B cell (primary cell): ENCODE measurements at regions not wholly inside any gene's neighbourhood (a gene's known extent, or its start where the extent isn't known, plus 50 kb on each side); places are given as distances from the start of the nearest gene placed in this dataset.
"Not testable (repeated sequence)": the region's sequence is repeated elsewhere in the genome, so short reads cannot be mapped to it uniquely, and the experiment has no call there.

Source experiments
- CTCF ChIP-seq: fragments of 200-600 bp; IDR thresholded peaks from one replicate; pipeline ENCODE4 v1.8.0; 2022; ENCODE audit warnings: antibody characterized with exemption, mild to moderate bottlenecking
- EZH2 ChIP-seq: IDR thresholded peaks from 2 replicates; pipeline ENCODE4 v1.6.1; 2012; ENCODE audit warnings: borderline replicate concordance, low read depth, mild to moderate bottlenecking, moderate library complexity, low read length; ENCODE audit not compliant: insufficient read depth, poor library complexity, severe bottlenecking

- TF ChIP-seq CTCF, EZH2: not testable (repeated sequence)
Observed at GRCh38 chr9:42657496-42657895, 474.0 kb downstream of the SPATA31A6 start.
